HG03521 (cell line): ENCODE measurements at regions not wholly inside any gene's neighbourhood (a gene's known extent, or its start where the extent isn't known, plus 50 kb on each side); places are given as distances from the start of the nearest gene placed in this dataset.

Source experiments
- ATAC-seq: cut with Tn5 transposase; IDR thresholded peaks from one replicate; pipeline ENCODE4 v1.9.1; 2021; ENCODE audit warnings: mild to moderate bottlenecking, moderate library complexity; ENCODE audit not compliant: unreplicated experiment

DNA sequence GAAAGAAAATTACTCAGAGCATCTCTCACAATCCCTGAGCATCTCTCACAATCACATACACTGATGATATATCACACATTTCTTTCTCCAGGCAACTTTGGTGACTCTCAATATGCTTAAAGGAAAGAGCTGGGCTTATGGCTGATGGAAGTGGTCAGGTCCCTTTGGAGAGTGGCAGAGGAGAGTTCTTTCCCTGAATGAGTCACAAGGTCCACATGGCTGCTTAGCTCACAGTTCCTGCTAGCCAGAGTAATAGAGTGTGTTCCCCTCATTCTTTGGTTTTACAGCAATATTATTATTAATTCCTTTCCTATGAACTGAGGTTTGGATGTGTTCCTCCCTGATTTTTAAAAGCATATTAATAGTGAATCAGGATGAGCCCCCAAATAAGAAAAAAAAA lies 287.4 kb downstream of the C7orf25 start:
- no peak for ATAC-seq

DNA sequence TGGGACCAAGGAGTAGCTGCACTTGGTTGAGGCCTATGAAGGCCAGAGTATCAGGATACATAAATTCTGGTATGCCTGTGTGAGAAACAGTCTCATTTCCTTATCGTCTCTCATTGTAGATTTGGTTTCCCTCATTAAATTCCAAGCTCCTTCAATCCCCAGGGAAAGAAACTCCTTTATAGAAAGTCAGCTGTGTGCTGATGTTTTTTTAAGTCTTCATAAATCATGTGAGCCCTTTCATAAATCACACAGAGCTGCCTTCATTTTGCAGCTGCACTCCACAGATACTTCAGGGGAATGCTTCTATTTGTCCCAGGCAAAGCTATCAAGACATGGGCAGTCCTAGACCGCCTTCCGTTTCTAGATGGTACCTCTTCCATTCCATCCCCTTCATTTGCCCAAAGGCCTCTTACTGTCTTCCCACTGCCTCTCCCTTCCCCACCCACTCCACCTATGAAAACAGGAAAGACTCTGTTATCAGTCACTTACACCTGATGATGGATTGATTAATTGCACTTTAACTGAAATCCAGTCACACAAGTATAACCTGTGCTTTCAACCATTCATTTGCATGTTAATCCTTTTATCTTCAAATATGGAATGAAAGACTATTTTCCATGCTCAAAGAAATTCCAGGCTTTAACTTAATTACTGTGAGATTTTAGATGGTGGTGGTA lies 290.2 kb downstream of the C7orf25 start:
- no peak for ATAC-seq

DNA sequence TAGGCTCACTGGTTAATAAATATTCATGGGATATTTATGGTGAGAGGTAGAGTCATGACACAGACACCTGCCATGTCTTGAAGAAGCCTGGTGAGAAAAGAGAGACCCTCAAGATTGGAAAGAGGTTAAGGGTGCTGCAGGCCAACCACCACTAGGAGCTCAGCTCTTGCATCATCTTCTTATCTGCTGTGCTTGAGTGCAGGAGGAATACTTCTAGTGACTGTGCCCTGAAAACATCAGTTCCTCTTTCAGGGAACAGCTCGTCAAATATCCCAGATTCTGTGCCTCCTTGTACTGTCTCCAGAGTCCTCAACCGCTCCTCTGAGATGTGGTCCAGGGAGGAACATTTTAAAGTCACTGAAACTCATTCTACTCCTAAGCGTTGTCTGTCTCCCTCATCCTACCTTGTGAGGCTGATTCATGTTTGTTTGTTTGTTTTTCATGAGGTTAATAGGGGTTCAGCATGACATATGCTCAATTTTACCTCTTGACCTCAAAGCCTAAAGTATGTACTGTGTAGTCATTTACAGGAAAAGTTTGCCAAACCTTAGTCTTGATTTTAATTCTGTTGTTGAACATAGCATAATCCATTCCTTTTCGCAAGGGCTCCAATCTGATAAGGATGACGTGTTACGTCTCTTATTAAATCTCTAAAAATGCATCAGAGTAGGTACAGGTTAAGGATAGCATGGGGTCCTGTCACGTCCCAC lies 293.1 kb downstream of the C7orf25 start:
- no peak for ATAC-seq

DNA sequence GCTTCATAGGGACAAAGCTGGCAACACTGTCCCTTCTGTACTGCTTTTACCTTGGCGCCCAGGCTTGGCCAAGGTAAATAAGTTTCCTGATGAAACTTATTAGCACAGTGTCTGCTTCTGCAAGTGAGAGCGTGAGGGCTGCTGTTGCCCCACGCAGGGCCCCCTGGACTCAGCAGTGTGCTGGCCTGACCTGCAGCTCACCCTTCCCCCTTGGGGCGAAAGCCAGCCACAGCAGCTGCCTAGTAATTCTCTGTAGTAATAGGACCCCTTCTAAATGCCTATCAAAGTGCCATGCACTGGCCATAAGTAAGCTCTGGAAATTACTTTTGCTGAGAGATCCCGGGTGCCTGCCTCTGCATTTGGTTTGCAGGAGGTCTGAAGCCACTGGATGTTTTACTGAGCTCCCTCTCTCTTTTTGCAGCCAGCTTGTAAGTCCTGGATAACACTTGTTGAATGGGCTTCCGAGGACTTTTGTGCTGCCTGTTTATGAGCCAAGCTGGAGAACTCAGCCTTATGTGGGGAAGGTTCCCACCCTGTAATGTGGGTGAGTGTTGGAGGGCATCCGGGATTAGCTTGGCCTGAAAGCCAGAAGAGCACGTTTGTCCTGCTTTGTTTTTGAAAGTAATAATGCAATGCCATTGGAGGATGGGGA lies 293.9 kb downstream of the C7orf25 start:
- no peak for ATAC-seq

DNA sequence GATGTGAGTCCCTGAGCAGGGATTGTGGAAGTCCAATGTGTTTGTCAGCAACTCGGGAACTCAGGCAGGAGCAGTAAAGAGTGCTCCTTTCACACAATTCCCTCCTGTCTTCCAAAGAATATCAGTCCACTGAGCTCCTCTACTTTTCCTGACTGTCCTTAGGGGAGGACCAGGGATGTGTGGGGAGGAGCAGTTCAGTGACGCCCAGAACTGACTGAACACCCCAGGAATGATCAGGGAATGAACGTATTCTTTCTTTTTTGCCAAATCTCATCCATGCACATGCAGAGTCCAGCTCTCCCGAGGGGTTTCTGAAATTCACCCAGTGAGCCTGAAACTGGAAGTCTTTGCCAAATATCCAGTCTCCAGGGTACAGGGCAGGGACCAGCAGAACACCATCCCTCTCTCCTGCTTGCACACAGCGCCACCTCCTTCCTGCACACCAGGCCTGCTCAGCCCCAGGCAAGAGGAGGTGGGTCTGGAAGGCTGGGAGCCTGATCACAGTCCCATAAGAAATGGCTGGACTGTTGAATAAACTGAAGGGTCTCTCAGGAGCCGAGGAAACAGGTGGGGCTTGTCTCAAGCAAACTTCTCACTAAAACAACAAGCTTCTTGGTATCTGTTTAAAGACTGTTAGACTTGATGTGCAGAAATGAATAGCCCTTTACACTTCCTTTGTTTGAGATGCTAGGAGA lies 294.7 kb downstream of the C7orf25 start:
- ATAC-seq: no peak

DNA sequence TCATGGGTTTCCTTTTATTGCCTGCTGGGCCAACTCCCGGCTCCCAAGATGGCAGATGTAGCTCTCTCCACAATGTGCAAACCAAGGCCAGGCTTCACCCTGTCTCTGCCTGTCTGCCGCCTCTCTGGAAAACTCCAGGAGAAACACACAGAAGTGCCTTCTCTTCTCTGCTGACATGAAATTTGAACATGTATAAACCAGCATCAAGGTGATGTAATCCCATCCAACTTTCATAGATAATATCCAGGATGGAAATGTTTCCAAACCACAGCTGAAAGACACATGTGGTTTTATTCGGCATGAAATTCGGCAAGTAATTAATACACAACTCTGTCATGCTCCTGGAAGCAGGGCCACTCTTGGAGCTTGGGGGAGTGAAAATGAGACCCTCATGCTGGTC lies 297.2 kb downstream of the C7orf25 start:
- no peak for ATAC-seq

DNA sequence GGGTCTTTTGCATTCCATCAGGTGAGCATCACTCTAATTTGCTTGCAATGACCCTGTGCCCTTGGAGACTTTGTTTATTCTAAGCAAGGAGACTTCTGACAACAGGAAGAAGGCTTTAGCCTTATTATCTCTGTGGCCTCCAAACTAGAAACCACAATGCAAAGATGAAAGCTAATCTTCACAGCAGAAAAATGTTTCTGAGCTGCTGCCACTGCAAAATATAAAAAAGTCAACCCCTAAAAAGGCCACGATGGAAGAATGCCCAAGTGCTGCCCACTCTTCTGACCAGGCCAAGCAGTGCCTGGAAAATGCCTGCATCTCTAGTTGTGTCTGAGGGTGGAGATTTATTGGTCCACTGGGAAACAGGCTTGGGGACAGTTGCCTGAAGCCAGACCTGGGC lies 299.9 kb downstream of the C7orf25 start:
- no peak for ATAC-seq

DNA sequence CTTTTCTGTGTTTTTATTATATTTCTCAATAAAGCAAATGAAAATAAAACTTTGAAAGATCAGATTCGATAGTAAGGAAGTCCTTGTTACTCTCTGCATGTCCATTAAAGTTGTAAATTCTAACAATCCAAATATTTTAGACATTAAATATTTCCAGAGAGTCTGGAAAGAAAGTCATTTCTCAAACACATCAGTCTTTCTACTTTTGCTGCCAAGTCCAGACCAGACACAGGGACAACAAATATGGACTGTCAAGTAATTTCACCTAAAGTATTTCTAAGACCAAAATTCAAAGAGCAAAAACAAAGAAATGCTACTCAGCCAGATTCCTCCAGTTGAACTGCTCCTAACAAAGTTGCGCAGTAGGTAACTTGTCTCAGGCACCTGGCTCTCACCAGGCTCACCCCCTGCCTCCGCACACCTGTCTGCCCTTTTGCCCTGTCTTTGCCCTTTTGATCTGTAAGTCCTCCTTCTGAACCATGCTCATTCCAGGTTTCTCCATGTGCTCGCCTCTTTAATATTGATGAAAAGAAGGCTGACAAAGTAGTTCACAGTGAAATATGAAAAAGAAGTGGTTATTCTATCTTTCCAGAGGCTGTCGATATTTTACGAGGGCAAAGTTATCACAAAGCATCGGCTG lies 300.5 kb downstream of the C7orf25 start:
- no peak for ATAC-seq

DNA sequence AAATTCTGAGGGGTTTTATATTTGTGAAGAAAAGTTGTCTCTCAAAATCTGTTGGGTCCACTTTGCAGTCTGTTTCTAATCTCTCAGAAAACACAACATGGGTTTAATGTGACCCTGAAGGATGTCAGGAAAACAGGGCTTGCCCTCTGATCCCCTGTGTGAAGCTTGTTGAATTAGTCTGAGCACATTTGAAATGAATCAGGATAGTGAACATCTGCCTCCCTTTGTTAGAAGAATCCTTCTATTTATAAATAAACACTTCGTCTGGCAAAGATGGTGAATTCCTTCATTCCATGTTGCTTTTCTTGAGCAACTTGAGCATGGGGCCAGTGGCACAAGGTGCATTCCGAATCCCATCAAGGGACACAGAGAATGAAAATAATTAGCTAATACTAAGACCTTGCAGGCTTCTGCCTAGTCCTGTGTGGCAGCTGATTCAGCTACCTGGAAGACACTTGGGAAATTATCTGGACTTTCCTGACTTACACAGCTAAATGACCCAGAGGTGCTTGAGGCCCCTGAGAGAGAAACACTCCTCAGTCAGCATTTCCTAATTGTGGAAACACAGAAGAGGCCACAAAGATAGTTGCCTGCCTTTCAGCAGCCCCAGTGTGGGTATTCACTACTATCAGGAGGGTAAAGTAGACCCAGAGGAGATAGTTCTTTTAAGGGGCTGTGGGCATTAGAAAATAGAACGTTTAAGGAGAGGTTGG lies 305.5 kb downstream of the C7orf25 start:
- ATAC-seq: no peak

DNA sequence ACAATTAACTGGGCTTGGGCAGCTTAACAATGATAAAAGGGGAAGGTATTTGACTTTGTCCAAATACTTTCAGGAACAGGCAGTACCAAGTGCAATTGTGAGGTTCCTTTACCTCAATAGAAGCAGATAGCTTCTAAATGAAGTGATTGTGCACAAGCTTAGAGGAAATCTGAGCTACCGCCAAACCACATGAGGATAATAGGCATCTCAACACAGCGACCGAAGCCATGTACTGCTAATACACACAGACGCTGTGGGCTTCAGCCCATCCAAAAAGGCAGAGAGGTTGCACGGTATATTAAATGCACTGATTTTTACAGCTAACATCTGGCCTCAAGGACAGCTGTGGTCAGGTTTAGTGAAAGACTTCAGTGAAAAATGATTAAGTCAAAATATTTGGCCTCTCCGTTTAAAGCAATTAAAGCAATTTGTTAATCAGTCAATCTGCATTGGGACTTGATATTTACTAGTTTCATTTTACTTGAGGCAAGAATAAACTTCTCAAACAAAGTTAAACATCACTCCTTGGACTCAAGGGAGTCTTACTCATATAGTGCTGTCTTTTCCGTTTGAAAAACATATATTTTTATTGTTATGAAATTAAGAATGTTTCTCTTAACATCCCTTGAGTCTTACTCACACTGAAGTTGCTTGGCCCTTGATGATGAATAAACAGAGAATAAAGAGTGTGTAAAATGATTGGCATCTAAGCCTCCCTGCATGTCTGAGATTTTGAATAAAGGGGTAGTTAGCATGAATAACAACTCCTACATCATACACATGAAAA lies 306.3 kb downstream of the C7orf25 start:
- ATAC-seq: no peak

DNA sequence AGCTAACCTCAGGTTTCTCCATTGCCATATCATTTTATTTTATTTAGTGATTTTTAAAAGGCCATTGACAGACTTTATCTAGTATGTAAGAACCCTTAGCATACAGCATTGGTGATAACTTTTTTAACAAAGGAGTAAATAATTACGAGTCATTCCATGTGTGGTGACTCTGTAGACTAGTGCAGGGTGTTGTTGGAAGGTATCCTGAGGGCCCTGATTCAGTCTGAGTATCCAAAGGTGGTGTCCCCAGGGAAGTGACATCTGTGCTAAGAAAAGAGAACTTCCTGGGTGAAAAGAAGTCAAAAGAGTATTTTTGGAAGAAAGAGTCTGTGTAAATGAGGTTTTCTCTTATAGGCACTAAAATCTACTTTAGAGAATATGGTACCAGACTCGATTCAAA lies 308.4 kb downstream of the C7orf25 start:
- no peak for ATAC-seq

DNA sequence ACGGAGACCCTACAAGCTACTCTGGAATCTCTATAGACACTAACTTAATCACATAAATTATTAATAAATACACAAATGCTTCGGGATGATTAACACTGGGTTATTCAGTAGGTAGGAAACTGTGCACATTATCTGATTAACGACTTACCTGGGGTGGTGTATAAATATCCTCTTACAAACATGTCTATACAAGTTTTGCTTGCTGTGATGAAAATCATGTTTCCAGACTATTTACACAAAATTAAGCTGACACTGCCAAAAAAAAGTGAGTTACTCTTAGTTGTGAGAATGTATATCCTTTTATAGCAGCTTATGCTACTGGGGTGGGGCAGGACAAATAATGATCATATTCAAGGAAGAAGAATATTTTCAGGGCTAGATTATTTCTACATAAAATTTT lies 314.6 kb downstream of the C7orf25 start:
- no peak for ATAC-seq

DNA sequence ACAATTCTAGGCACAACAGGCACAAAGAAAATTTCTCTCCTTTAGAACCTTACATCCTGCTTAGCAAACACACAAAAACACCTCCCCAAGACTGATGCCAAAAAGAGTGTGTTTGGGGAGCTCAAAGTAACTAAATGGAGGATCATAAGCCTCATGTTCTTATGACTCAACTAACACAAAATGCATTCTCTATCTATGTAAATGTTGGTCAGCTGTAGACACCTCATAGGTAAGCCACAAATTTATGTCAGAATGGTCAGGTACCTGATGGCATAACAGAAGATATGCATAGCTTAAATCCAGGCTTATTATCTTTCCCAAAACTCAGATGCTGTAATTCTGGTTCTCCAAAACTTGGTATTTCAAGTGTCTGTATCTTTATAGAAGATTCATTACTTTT lies 315.1 kb downstream of the C7orf25 start:
- no peak for ATAC-seq

DNA sequence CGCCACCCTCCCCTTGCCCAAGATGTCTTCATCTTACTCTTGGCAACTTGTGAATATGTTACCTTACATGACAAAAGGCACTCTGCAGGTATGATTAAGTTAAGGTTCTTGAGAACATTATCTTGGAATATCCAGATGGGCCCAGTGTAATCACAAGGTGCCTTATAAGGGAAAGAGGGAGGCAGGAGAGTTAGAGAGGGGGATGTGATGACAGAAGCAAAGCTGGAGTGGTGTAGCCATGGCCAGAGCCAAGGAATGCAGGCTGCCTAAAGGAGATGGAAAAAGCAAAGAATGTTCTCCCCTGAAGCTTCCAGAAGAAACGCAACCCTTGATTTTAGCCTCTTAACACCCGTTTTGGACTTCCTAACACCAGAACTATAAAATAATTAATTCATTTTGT lies 318.0 kb downstream of the C7orf25 start:
- ATAC-seq: no peak

DNA sequence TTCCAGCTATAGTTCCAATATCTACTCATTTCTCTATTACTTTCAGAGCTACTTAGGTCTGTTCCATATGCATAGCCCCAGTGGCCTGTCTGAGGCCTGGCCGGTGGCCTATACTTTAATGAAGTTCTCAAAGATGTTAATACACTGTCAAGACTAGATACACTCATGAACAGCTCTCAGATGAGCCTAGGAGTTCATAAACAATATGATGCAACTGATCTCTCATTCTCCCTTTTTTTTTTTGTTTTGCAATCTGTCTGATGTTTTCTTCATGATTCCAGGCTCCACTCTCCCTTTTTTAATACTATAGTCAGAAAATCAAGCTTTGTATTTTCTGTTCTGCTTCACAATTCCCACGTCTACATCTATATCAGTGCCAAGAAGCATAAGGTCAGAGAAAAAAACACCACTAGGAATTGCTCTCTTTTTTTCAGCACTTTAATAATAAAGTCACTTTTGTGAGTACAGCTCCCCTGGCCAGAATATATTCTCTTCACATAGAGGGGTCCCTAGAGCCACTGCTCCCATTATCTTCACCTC lies 321.0 kb downstream of the C7orf25 start:
- no peak for ATAC-seq

DNA sequence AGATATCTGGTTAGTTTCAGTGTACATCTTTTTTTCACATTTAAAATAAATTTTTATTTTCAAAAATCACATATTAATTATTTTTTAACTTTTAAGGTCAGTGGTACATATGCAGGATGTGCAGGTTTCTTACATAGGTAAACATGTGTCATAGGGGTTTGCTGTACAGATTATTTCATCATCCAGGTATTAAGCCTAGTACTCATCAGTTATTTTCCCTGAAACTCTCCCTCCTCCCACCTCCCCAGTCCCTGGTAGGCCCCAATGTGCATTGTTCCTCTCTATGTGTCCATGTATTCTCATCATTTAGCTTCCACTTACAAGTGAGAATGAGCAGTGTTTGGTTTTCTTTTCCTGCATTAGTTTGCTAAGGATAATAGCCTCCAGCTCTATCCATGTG lies 323.0 kb downstream of the C7orf25 start:
- ATAC-seq: no peak

DNA sequence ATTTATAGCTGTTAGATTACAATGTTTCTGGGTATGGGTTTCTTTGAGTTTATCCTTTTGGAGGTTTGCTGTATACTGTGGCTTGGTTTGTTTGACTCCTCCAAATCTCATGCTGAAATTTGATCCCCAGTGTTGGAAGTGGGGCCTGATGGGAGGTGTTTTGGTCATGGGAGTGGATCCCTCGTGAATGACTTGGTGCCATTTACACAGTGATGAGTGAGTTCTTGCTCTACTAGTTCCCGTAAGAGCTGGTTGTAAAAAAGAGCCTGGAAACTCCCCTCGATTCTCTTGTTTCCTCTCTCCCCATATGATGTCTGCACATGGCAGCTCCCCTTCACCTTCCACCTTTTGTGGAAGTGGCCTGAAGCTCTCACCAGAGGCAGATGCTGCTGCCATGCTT lies 324.1 kb downstream of the C7orf25 start:
- no peak for ATAC-seq

DNA sequence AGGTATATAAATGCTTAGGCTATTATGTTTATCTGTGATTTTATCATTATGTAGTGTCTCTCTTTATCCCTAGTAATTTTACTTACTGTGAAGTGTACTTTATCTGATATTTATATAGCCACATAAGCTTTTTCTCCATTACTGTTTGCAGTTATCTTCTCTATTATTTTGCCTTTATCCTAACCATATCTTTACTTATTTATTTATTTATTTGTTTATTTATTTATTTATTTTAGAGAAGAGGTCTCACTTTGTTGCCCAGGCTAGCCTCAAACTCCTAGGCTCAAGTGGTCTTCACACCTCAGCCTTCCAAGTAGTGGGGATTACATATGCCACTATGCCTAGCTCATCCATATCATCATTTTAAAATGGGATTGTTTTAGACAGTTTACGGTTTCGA lies 331.8 kb downstream of the C7orf25 start:
- ATAC-seq: no peak

DNA sequence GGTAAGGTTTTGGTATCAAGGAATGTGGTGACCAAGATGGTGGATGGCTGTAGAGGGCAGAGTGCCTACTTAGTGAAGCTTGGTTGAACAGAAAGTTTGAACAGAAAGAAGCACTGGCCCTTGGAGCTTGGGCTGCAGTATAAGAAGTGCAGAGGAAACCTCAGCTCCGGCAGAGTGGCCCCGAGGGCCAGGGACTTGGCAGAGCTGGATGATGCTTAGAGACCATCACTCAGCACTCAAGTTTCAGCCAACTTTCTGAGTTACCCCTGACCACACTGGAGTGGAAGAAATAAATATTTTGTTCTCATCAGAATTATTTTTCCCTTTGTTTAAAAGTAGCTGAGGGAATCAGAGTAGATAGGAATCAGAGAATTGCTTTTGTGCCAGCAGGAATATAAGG lies 336.7 kb downstream of the C7orf25 start:
- no peak for ATAC-seq

DNA sequence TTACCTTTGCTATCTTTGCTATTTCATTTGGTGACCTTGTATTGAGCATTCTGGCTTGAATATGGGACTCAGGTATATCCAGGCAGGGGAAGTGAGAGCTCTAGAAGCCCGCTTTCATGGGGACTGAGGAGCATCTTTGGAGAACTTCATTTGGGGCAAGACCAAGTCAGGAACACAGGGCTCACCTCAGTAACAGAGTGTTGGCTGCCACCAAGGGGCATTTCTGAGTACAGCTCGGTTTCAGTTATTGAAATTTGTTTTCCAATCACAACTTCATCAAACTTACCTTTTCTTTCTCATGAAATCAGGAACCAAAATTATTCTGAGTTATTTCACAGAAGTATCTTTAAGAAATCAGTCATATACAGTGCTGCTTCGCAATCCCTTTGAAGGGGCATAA lies 337.2 kb downstream of the C7orf25 start:
- ATAC-seq: no peak
